Neuronal stem cell (in vitro differentiated cells): ENCODE measurements at regions not wholly inside any gene's neighbourhood (a gene's known extent, or its start where the extent isn't known, plus 50 kb on each side); places are given as distances from the start of the nearest gene placed in this dataset.
"Not testable (repeated sequence)": the region's sequence is repeated elsewhere in the genome, so short reads cannot be mapped to it uniquely, and the experiment has no call there.

ENCODE experiments used
- DNase-seq: peaks from one replicate; pipeline ENCODE4 v3.0.0-alpha.2; 2013; ENCODE audit warnings: low spot score
- H2AFZ ChIP-seq: one replicate; pipeline ENCODE4 v1.6.1; 2013; ENCODE audit warnings: mild to moderate bottlenecking, low read length, inconsistent platforms
- H2AK5ac ChIP-seq: 2 replicates; pipeline ENCODE4 v1.6.1; 2013; ENCODE audit warnings: low read depth, mild to moderate bottlenecking, inconsistent platforms, low read length, moderate library complexity, mixed read lengths
- H2BK120ac ChIP-seq: 2 replicates; pipeline ENCODE4 v1.6.1; 2013; ENCODE audit warnings: low read depth, mild to moderate bottlenecking, inconsistent platforms, low read length, moderate library complexity, mixed read lengths
- H2BK12ac ChIP-seq: one replicate; pipeline ENCODE4 v1.6.1; 2013; ENCODE audit warnings: low read length, inconsistent platforms
- H2BK15ac ChIP-seq: 2 replicates; pipeline ENCODE4 v1.6.1; 2013; ENCODE audit warnings: mild to moderate bottlenecking, low read length, inconsistent platforms, mixed read lengths
- H2BK5ac ChIP-seq: one replicate; pipeline ENCODE4 v1.6.1; 2013; ENCODE audit warnings: inconsistent platforms, mild to moderate bottlenecking, low read length, moderate library complexity
- H3K14ac ChIP-seq: one replicate; pipeline ENCODE4 v1.6.1; 2013; ENCODE audit warnings: low read length, inconsistent platforms
- H3K18ac ChIP-seq: 2 replicates; pipeline ENCODE4 v1.6.1; 2013; ENCODE audit warnings: low read length, inconsistent platforms
- H3K23ac ChIP-seq: 2 replicates; pipeline ENCODE4 v1.6.1; 2013; ENCODE audit warnings: low read depth, mild to moderate bottlenecking, mixed read lengths, low read length, inconsistent platforms; ENCODE audit not compliant: poor library complexity
- H3K27ac ChIP-seq: replicated peaks from 3 replicates; pipeline ENCODE4 v1.5.1; 2013; ENCODE audit warnings: low read length, inconsistent platforms
- H3K27me3 ChIP-seq, 3 experiments: 2 replicates each; pipeline ENCODE4 v1.6.1; 2013; ENCODE audit warnings: low read length in 3 of 3, mild to moderate bottlenecking in 2 of 3, inconsistent platforms in 1 of 3, low read depth in 1 of 3, mixed read lengths in 1 of 3, moderate library complexity in 1 of 3; ENCODE audit not compliant: control insufficient read depth in 3 of 3, insufficient read depth in 3 of 3
- H3K36me3 ChIP-seq, 2 donors: replicated peaks in 1 of 2; 2 replicates each; pipeline ENCODE4 v1.6.1; 2013; ENCODE audit warnings: low read length in 2 of 2; ENCODE audit not compliant: control insufficient read depth in 2 of 2, insufficient read depth in 2 of 2
- H3K4ac ChIP-seq: 2 replicates; pipeline ENCODE4 v1.6.1; 2013; ENCODE audit warnings: inconsistent platforms, mild to moderate bottlenecking, low read length, moderate library complexity
- H3K4me1 ChIP-seq, 2 donors: 1 replicate in 1 of 2; 2 replicates in 1 of 2; pipeline ENCODE4 v1.6.1; 2013; ENCODE audit warnings: low read length in 2 of 2, low read depth in 1 of 2; ENCODE audit not compliant: control insufficient read depth in 2 of 2, insufficient read depth in 1 of 2
- H3K4me2 ChIP-seq: one replicate; pipeline ENCODE4 v1.6.1; 2013; ENCODE audit warnings: mild to moderate bottlenecking, low read length, inconsistent platforms; ENCODE audit not compliant: insufficient read depth, poor library complexity, severe bottlenecking
- H3K4me3 ChIP-seq, 2 donors: 2 replicates each; pipeline ENCODE4 v1.5.1; 2013; ENCODE audit warnings: low read length in 2 of 2, mild to moderate bottlenecking in 2 of 2, inconsistent platforms in 1 of 2, moderate library complexity in 1 of 2
- H3K79me1 ChIP-seq: one replicate; pipeline ENCODE4 v1.6.1; 2013; ENCODE audit warnings: low read depth, mild to moderate bottlenecking, inconsistent platforms, low read length, moderate library complexity
- H3K9ac ChIP-seq: one replicate; pipeline ENCODE4 v1.6.1; 2013; ENCODE audit warnings: mild to moderate bottlenecking, low read depth, low read length, inconsistent platforms; ENCODE audit not compliant: poor library complexity
- H3K9me3 ChIP-seq, 2 donors: replicated peaks in 1 of 2; 2 replicates each; pipeline versions ENCODE3 to v1.6.1; 2013; ENCODE audit warnings: low read length in 2 of 2, mild to moderate bottlenecking in 2 of 2, inconsistent platforms in 1 of 2, low read depth in 1 of 2, mixed read lengths in 1 of 2, moderate library complexity in 1 of 2; ENCODE audit not compliant: control insufficient read depth in 2 of 2, insufficient read depth in 1 of 2
- H4K8ac ChIP-seq: one replicate; pipeline ENCODE4 v1.6.1; 2013; ENCODE audit warnings: low read depth, mild to moderate bottlenecking, inconsistent platforms, low read length, moderate library complexity
- H4K91ac ChIP-seq: one replicate; pipeline ENCODE4 v1.6.1; 2013; ENCODE audit warnings: low read length, low read depth, mild to moderate bottlenecking, inconsistent platforms; ENCODE audit not compliant: poor library complexity
- WGBS, 2 donors: extraction: QIAGEN DNeasy Blood & Tissue Kit; methylation state at CpG; one replicate each; pipeline ENCODE4 v1.1.7; 2013; ENCODE audit warnings: missing lambda C conversion rate in 2 of 2, mixed read lengths in 1 of 2; ENCODE audit not compliant: insufficient read length in 2 of 2, insufficient replicate concordance in 1 of 2; ENCODE audit errors: extremely low coverage in 2 of 2; 5-methylcytosine and 5-hydroxymethylcytosine counted together

DNA sequence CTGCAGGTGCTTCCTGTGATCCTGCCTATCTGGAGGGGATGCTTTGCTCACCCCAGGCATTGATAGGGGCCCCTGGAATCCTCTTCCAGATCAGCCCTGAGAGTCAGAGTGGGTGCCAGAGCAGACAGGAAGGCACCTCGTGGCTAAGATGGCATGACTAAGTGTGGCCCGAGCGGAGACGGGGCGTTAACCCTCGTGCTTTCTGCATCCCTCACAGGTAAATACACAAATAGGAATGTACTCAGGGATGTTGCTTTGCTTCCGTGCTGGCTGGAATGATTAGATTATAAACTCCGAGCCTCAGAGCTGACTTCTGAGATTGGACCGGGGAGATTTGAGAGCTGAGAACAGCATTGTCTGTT lies 312.7 kb upstream of the B3GAT1 start:
- no peak overlapping the region for H2BK12ac ChIP-seq
- H3K14ac ChIP-seq: no peak overlapping the region
- WGBS, 2 donors: no CpG with 5 or more reads among the region's 9 CpGs
- no peak overlapping the region for H2BK15ac ChIP-seq
- no peak overlapping the region for H3K27ac ChIP-seq
- H3K27me3 ChIP-seq: no peaks in the 10 kb centered on the region
- no peak overlapping the region for H3K4me2 ChIP-seq
- peak overlapping the region; percentile 44 for H3K9ac ChIP-seq
- H2AFZ ChIP-seq: no peak overlapping the region
- DNase-seq: no peak
- H2BK5ac ChIP-seq: peak overlapping the region; percentile 30
- H4K8ac ChIP-seq: no peak overlapping the region
- H3K4me1 ChIP-seq: peaks cover 0 to 16% of the 10 kb centered on the region in 2 donors
- H2AK5ac ChIP-seq: peak overlapping the region; percentile 88
- H3K9me3 ChIP-seq: no peaks in the 10 kb centered on the region
- no peaks in the 10 kb centered on the region for H3K36me3 ChIP-seq
- H2BK120ac ChIP-seq: no peak overlapping the region
- peak overlapping the region; percentile 48 for H3K18ac ChIP-seq
- H3K79me1 ChIP-seq: no peaks in the 10 kb centered on the region
- peak overlapping the region; percentile 37 for H3K4ac ChIP-seq
- no peak overlapping the region for H4K91ac ChIP-seq
- no peak overlapping the region for H3K4me3 ChIP-seq
- no peak overlapping the region for H3K23ac ChIP-seq

DNA sequence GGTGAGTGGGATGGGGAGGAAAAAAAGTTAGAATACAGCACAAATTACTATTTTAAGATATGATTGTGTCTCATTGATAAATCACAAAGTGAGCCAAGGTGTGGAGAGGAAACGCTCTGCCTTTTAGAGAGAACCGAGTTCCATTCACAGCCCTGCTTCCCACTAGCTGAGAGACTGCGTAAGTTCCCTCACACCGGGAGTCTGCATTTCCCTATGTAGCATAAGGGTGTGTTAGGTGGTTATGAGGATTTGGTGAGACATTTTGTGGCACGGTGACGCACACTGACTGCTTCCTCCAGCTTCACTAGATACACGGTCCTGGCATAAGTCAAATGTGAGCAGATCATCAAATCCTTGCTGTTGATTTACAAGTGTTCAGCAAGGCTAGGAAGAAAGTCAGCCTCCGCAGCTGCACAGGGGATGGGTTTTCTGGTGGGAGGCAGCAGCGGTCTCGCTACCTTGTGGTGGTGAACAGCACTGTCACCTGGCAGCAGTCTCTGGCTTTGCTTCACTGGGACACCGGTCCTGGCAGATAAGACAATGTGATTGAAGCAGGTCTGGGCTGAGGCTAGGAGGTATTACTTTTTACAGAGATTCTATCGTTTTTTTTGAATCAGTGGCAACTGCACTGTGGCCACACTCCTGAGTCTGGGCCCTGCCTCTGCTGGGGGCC lies 312.2 kb upstream of the B3GAT1 start:
- no peak overlapping the region for H2BK15ac ChIP-seq
- no peak overlapping the region for H3K27ac ChIP-seq
- H3K79me1 ChIP-seq: no peaks in the 10 kb centered on the region
- H3K23ac ChIP-seq: no peak overlapping the region
- H2AFZ ChIP-seq: no peak overlapping the region
- peaks cover 0 to 15% of the 10 kb centered on the region in 2 donors for H3K4me1 ChIP-seq
- H3K4me2 ChIP-seq: no peak overlapping the region
- peak overlapping the region; percentile 86 for H2BK12ac ChIP-seq
- no peaks in the 10 kb centered on the region for H3K36me3 ChIP-seq
- H3K9ac ChIP-seq: peak overlapping the region; percentile 44
- no peak overlapping the region for H3K14ac ChIP-seq
- no peak overlapping the region for H2BK120ac ChIP-seq
- peak overlapping the region; percentile 88 for H2AK5ac ChIP-seq
- H3K27me3 ChIP-seq: no peaks in the 10 kb centered on the region
- peak overlapping the region; percentile 48 for H3K18ac ChIP-seq
- no peaks in the 10 kb centered on the region for H3K9me3 ChIP-seq
- no peak for DNase-seq
- peak overlapping the region; percentile 24 for H3K4ac ChIP-seq
- no peak overlapping the region for H4K91ac ChIP-seq
- no CpG with 5 or more reads among the region's 12 CpGs for WGBS, 2 donors
- H2BK5ac ChIP-seq: peak overlapping the region; percentile 30
- H3K4me3 ChIP-seq: no peak overlapping the region
- no peak overlapping the region for H4K8ac ChIP-seq

DNA sequence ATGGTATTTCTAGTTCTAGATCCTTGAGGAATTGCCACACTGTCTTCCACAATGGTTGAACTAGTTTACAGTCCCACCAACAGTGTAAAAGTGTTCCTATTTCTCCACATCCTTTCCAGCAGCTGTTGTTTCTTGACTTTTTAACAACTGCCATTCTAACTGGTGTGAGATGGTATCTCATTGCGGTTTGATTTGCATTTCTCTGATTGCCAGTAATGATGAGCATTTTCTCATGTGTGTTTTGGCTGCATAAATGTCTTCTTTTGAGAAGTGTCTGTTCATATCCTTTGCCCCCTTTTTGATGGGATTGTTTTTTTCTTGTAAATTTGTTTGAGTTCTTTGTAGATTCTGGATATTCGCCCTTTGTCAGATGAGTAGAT lies 308.6 kb upstream of the B3GAT1 start:
- not testable (repeated sequence) for H2BK15ac ChIP-seq, H3K9me3 ChIP-seq, H3K4me3 ChIP-seq, H2BK5ac ChIP-seq, H2AFZ ChIP-seq, DNase-seq, H3K14ac ChIP-seq, H2BK12ac ChIP-seq, H3K79me1 ChIP-seq, H3K4me1 ChIP-seq, H2BK120ac ChIP-seq, H3K27ac ChIP-seq, H3K36me3 ChIP-seq, H4K8ac ChIP-seq, H3K18ac ChIP-seq, H2AK5ac ChIP-seq, H3K4me2 ChIP-seq, H4K91ac ChIP-seq, H3K9ac ChIP-seq, H3K23ac ChIP-seq, H3K4ac ChIP-seq, H3K27me3 ChIP-seq
- no CpG with 5 or more reads among the region's 2 CpGs for WGBS, 2 donors

DNA sequence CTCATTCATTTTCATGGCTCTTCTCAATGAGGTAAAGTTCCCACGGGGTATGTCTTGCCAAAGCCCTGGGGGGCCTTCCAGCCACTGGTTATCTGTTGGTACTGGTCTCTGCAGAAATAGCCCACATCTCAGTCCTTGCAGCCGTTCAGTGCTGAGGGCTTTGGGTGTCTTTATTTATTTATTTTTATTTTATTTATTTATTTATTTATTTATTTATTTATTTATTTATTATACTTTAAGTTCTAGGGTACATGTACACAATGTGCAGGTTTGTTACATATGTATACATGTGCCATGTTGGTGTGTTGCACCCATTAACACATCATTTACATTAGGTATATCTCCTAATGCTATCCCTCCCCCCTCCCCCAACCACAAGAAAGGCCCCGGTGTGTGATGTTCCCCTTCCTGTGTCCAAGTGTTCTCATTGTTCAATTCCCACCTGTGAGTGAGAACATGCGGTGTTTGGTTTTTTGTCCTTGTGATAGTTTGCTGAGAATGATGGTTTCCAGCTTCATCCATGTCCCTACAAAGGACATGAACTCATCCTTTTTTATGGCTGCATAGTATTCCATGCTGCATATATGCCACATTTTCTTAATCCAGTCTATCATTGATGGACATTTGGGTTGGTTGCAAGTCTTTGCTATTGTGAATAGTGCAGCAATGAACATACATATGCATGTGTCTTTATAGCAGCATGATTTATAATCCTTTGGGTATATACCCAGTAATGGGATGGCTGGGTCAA lies 308.1 kb upstream of the B3GAT1 start:
- H3K4me3 ChIP-seq, H3K18ac ChIP-seq, H3K14ac ChIP-seq, H3K4ac ChIP-seq, DNase-seq, H2AFZ ChIP-seq, H2BK5ac ChIP-seq, H3K9me3 ChIP-seq, H3K36me3 ChIP-seq, H2BK15ac ChIP-seq, H3K27ac ChIP-seq, H2BK12ac ChIP-seq, H3K4me2 ChIP-seq, H3K4me1 ChIP-seq, H4K8ac ChIP-seq, H2AK5ac ChIP-seq, H3K9ac ChIP-seq, H3K79me1 ChIP-seq, H4K91ac ChIP-seq, H3K27me3 ChIP-seq, H2BK120ac ChIP-seq, H3K23ac ChIP-seq: not testable (repeated sequence)
- WGBS, 2 donors: no CpG with 5 or more reads among the region's 4 CpGs
